Stimulated activated CD4-positive, alpha-beta T cell treated with anti-CD3 and anti-CD28 coated beads, Interleukin-1b, Interleukin-23, amount 100 ng/mL, for 4 hours (primary cell): ENCODE measurements at regions not wholly inside any gene's neighbourhood (a gene's known extent, or its start where the extent isn't known, plus 50 kb on each side); places are given as distances from the start of the nearest gene placed in this dataset.
"Not testable (repeated sequence)": the region's sequence is repeated elsewhere in the genome, so short reads cannot be mapped to it uniquely, and the experiment has no call there.

Experiments
- DNase-seq, 2 donors: peaks; one replicate each; pipeline ENCODE4 v3.0.0-alpha.2; 2020; ENCODE audit warnings: low read depth in 2 of 2

DNA sequence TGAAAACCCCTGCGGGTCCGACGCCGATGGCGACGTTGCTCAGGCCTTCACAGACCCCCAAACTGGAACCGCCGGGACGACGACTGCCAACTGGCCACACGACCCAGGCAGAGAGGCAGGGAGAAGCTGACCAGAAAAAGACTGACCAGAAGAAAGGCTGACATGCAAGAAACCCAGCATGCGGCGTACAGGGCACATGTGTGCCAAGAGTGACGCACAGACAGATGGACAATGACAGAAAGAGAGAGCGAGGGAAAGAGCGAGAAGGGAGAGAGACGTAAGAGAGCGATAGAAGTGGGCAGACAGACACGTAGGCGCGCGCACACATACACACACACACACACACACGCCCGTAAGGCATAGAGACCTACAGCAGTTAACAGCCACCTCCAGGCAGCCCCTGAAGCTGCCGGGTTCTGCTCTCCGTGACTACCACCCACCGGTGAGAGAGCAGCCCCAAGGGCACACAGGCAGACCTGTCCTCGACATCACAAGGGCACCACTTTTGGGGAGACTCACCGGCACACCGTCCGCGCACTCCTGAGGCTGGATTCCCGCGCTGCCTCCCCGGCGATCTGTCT is 67.2 kb upstream of the ZNF527 start:
- no peak for DNase-seq

DNA sequence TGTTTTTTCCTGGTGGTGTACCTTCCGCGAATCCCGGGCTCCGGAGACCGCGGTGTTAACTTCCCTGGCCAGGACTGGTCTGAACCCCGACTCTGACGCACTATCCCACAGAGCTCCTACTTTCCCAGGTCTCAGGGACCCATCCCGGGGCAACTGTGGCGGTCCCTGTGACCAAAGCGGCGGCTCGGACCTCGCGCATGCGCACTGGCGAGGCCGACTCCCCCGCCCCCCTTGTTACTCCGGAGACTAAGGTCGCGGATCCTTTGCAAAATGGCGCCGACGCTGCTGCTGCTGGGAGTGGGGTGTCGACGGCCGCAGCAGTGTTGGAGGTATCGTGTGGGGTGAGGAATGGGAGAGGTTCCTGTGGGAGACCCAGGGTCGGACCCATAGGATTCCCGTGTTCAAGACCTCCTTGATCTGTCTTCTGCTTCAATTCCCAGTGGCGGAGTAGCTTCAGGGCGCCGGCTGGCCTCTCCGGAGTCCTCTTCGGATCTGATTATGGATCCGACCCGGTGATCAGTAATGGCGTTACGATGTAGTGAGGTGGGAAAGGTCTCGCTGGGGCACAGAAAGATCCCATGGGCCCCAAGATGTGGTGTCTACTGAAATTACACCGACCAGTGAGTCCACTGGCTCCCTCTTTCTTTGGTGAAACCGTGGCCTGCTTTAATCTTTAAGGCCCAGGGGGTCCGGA is 66.6 kb upstream of the ZNF527 start:
- no peak for DNase-seq

DNA sequence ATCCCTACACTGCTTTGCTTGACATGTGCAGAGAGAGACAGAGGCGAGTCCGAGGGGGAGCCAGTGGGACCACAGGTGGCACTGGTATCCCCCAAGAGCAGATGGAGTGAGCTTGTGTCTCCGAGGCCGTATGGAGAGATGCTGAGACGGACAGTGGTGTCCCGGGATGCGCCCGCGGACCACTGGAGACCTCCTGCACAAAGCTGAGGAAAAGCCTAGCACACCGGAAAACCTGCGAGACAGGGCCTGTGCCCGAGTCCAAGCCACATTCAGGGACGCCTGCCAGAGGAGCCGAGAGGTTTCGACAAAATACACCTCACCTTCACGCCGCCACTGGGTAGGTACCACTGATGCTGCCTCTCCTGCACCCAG is 66.0 kb upstream of the ZNF527 start:
- DNase-seq: no peak

DNA sequence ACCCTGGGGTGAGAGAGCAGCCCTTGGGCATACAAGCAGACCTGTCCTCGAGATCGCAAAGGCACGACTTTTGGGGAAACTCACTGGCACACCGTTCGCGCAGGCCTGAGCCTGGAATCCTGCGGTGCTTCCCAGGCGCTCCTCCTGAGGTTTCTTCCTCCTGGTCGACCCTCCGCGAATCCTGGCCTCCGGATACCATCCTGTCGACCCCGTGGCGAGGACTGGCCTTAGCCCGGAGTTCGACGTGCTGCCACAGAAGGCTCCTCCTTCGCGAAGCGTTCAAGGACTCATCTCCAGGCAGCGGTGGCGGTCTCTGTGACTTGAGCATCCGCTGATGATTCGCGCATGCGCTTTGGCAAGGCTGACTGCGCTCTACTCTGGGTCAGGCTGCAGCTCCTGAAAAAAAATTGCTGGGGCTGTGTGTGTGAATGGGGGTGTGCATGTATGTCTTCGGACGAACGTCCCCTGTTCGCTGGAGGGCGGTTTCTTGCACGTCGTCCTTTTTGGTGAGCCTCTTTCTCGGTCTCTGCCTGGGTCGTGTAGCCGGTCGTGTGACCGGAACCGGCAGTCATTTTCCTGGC is 64.4 kb upstream of the ZNF527 start:
- no peak for DNase-seq

DNA sequence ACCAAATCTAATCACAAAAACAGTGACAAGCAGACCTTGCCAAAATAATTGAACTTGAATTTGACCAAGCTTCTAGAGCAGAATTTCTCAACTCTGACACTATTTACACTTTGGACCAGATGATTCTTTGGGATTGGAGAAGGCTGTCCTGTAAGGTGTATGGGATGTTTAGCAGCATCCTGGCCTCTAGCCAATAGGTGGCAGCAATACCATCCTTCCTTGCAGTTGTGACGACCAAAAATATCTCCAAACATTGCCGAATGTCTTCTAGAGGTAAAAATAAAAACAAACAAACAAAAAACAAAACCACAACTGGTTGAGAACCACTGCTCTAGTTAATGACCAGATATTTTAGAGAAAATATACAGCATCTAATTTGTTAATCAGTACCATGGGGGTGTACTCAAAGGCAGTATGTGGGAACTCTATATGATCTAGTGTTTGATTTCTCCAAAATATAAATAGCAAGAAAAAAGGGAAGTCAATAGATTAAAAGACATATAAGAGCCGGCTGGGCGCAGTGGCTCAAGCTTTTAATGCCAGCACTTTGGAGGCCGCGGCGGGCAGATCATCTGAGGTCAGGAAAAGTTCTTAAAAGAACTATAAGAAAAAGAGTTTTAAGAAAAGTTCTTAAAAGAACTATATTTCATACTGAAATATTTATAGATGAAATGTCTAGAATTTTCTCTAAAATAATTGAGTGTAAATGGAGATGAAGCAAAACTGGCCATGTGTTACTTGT is 60.9 kb upstream of the ZNF527 start:
- peak in 1 of 2 donors; percentile 18 for DNase-seq

DNA sequence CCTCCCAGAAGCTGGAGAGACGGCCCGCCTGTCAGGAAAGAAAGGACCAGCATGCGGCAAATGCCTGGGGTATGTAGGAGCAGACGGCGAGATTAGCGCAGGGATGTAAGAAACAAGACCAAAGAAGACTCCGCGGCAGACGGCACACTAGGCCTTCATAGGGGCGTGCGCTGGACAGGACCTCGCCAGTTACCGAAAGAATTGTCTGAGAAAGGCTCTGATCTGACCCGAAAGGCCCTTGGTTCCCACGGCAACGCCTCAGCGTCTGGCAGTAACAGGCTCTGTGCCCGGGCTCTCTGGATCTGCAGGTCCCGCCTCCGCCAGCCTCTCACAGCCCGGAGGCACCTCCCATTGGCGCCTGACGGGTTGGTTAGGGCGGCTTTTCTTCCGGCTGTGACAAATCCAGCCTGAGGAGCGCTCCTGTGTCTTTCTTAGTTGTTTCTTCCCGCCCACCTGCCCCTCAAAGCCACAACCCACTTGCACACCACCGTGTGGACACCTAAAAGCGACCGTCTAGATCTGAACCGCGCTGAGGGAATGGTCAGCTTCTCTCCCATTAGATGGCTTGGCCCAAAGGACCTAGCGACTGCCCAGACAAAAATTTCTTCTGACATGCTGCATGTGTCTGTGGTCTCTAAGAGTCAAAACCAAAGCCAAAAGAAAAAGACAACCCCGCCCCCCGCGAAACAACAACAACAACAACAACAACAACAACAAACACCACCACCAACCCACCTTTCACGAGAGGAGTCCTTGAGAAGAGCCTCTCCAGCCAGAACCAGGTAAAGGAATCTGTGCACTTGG is 58.2 kb upstream of the ZNF527 start:
- DNase-seq: peak; percentile 27 to 28

DNA sequence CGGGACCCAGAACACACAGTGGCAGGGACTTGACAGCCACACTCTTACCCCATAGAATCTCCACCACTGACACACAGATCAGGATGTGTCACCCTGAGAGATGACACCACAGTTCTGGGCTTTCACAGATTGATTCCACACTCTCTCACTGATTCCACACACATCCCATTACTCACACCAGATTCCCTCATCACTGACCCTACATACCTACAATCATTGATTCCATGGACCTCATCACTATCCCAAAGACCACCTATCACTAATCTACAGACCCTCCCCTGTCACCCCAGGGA is 57.6 kb upstream of the ZNF527 start:
- DNase-seq: no peak

DNA sequence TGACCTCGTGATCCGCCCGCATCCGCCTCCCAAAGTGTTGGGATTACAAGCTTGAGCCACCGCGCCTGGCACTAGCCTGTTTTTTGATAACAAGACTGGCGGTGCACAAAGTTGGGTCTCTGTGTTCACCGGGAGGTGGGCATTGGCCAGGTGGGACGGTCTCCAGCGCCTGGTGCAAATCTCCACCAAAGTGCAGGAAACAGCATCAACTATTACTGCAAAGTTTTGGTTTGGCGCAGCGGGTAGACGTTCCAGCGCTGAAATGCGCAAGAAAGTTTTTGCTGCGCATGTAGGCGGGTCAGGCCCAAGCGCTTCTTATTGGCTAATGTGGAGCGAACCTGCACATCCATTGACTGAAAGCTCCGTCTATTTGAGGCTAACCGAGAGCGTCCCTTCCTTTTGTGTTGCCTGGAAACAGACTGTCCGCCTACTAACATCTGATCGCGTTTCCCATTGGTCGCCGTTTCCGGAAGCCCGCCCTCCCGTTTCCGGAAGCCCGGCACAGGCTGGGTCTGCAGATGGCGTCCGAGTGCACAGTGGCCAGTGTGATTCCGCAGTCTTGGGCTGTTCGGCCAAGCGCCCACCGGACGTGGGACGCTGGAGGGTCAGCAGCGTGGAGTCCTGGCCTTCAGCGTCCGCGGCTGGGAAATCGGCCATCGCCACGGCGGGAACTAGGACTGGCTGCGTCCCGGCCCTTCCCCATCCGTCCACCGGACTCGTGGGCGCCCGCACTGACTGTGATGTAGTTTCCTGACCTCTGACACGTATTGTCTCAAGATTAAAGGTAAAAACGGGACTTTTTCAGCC is 53.3 kb upstream of the ZNF527 start:
- DNase-seq: peak; percentile 83 to 85

DNA sequence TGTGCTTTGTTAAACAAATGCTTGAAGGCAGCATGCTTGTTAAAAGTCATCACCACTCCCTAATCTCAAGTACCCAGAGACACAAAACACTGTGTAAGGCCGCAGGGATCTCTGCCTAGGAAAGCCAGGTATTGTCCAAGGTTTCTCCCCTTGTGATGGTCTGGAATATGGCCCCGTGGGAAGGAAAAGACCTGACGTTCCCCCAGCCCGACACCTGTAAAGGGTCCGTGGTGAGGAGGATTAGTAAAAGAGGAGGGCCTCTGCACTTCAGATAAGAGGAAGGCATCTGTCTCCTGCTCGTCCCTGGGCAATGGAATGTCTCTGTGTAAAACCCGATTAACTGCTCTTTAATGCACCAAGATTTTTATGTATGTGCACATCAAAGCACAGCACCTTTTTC is 49.9 kb upstream of the ZNF527 start:
- DNase-seq: not testable (repeated sequence)
